Thyroid gland (tissue), 4 donors: ENCODE measurements at regions not wholly inside any gene's neighbourhood (a gene's known extent, or its start where the extent isn't known, plus 50 kb on each side); places are given as distances from the start of the nearest gene placed in this dataset.

Experiments
- DNase-seq, 2 donors: peaks; one replicate each; pipeline ENCODE4 v3.0.0-alpha.2; 2019
- H3K27ac ChIP-seq, 3 donors: fragments of 200-600 bp; sonication (generic); 1 replicate in 2 of 3; 2 replicates in 1 of 3; pipeline ENCODE4 v1.5.1; 2016 to 2019; ENCODE audit warnings: mild to moderate bottlenecking in 1 of 3, moderate library complexity in 1 of 3
- H3K27me3 ChIP-seq: fragments of 200-600 bp; sonication (generic); one replicate; pipeline ENCODE4 v1.5.1; 2019
- H3K36me3 ChIP-seq, 2 donors: fragments of 200-600 bp; sonication (generic); one replicate each; pipeline ENCODE4 v1.5.1; 2016 to 2019
- H3K4me1 ChIP-seq, 2 donors: fragments of 200-600 bp; sonication (generic); one replicate each; pipeline ENCODE4 v1.5.1; 2017 to 2019
- H3K4me3 ChIP-seq, 3 donors: fragments of 200-600 bp; sonication (generic); replicated peaks in 1 of 3; 1 replicate in 2 of 3; 2 replicates in 1 of 3; pipeline ENCODE4 v1.5.1; 2016; ENCODE audit warnings: mild to moderate bottlenecking in 1 of 3
- H3K9me3 ChIP-seq: fragments of 200-600 bp; sonication (generic); one replicate; pipeline ENCODE4 v1.5.1; 2017
- CTCF ChIP-seq, 6 experiments: fragments of 200-600 bp in 3 of 6; fragments of 450-650 bp in 3 of 6; sonication (generic) in 3 of 6; IDR thresholded peaks; one replicate each; pipeline ENCODE4 v1.5.1; 2016 to 2019; ENCODE audit warnings: antibody characterized with exemption in 6 of 6, mild to moderate bottlenecking in 2 of 6, inconsistent platforms in 1 of 6, moderate library complexity in 1 of 6
- POLR2A ChIP-seq, 2 donors: fragments of 450-650 bp; IDR thresholded peaks; one replicate each; pipeline ENCODE4 v1.6.1; 2017; ENCODE audit warnings: antibody characterized with exemption in 2 of 2, mild to moderate bottlenecking in 2 of 2, moderate library complexity in 1 of 2
- WGBS, 2 donors: methylation state at CpG; one replicate each; pipeline ENCODE4 v1.1.5; 2017; 5-methylcytosine and 5-hydroxymethylcytosine counted together
- intact Hi-C: fragments of 100-400 bp; cut with DNase I; formaldehyde crosslinking; loops from one replicate; pipeline ENCODE4 v1.15.1; 2023

GRCh38 chr15:98330692-98331435, 317.5 kb upstream of the IGF1R start:
- no peak for DNase-seq
- H3K4me3 ChIP-seq, result no peak overlapping the region
- 70% methylated on average over 10 of the region's 10 CpGs for WGBS, 2 donors
- H3K27ac ChIP-seq, result no peak overlapping the region
- TF ChIP-seq POLR2A (IDR thresholded peaks at IDR 0.05), result no peak
- peaks cover 5% of the 10 kb centered on the region in 2 donors for H3K4me1 ChIP-seq
- H3K9me3 ChIP-seq, result no peaks in the 10 kb centered on the region
- intact Hi-C loops, result no loop called here
- no peaks in the 10 kb centered on the region for H3K27me3 ChIP-seq
- H3K36me3 ChIP-seq, result no peaks in the 10 kb centered on the region

- Histone ChIP-seq H3K9me3 (no peaks in the 10 kb centered on the region), H3K36me3 (no peaks in the 10 kb centered on the region), H3K4me1 (peaks cover 0 to 2% of the 10 kb centered on the region in 2 donors), H3K27me3 (no peaks in the 10 kb centered on the region), H3K27ac (no peak overlapping the region), H3K4me3 (no peak overlapping the region)
- intact Hi-C loops, result no loop called here
- no peak for DNase-seq
- WGBS, 2 donors, result 91 to 93% methylated on average over 4 of the region's 4 CpGs
- TF ChIP-seq POLR2A (IDR thresholded peaks at IDR 0.05) (no peak), CTCF (IDR thresholded peaks at IDR 0.05) (no peak)
Observed at GRCh38 chr15:98331676-98332075, 316.7 kb upstream of the IGF1R start.

GRCh38 chr15:98333251-98333650, 315.1 kb upstream of the IGF1R start:
- H3K4me1 ChIP-seq, result no peaks in the 10 kb centered on the region
- no peak overlapping the region for H3K27ac ChIP-seq
- no peaks in the 10 kb centered on the region for H3K27me3 ChIP-seq
- WGBS, 2 donors, result 77 to 79% methylated on average over 7 of the region's 7 CpGs
- no peaks in the 10 kb centered on the region for H3K9me3 ChIP-seq
- H3K4me3 ChIP-seq, result no peak overlapping the region
- TF ChIP-seq POLR2A (IDR thresholded peaks at IDR 0.05), result no peak
- no peak for TF ChIP-seq CTCF (IDR thresholded peaks at IDR 0.05)
- intact Hi-C loops, result no loop called here
- no peaks in the 10 kb centered on the region for H3K36me3 ChIP-seq
- DNase-seq, result no peak

- Histone ChIP-seq H3K9me3 (no peaks in the 10 kb centered on the region), H3K36me3 (no peaks in the 10 kb centered on the region), H3K27me3 (no peaks in the 10 kb centered on the region), H3K27ac (no peak overlapping the region), H3K4me3 (no peak overlapping the region), H3K4me1 (no peaks in the 10 kb centered on the region)
- 90 to 93% methylated on average over 3 of the region's 3 CpGs for WGBS, 2 donors
- intact Hi-C loops, result no loop called here
- TF ChIP-seq CTCF (IDR thresholded peaks at IDR 0.05), result no peak
- TF ChIP-seq POLR2A (IDR thresholded peaks at IDR 0.05), result no peak
- no peak for DNase-seq
Observed at GRCh38 chr15:98342911-98343310, 305.4 kb upstream of the IGF1R start.

- Histone ChIP-seq H3K27ac (no peak overlapping the region), H3K27me3 (no peaks in the 10 kb centered on the region), H3K4me1 (no peaks in the 10 kb centered on the region), H3K9me3 (no peaks in the 10 kb centered on the region), H3K36me3 (no peaks in the 10 kb centered on the region), H3K4me3 (no peak overlapping the region)
- no peak for TF ChIP-seq CTCF (IDR thresholded peaks at IDR 0.05)
- no peak for TF ChIP-seq POLR2A (IDR thresholded peaks at IDR 0.05)
- no peak for DNase-seq
- intact Hi-C loops, result no loop called here
- WGBS, 2 donors, result 80% methylated on average over 2 of the region's 2 CpGs
Observed at GRCh38 chr15:98344591-98344990, 303.7 kb upstream of the IGF1R start.
